Stomach (tissue), 4 donors: ENCODE measurements at regions not wholly inside any gene's neighbourhood (a gene's known extent, or its start where the extent isn't known, plus 50 kb on each side); places are given as distances from the start of the nearest gene placed in this dataset.

ENCODE experiments used
- POLR2A ChIP-seq, 4 donors: fragments of 450-650 bp; IDR thresholded peaks; one replicate each; pipeline ENCODE4 v1.6.1; 2016; ENCODE audit warnings: antibody characterized with exemption in 4 of 4, control low read depth in 2 of 4, mild to moderate bottlenecking in 1 of 4, moderate library complexity in 1 of 4
- POLR2AphosphoS5 ChIP-seq, 3 donors: sonication (generic); formaldehyde crosslinking; IDR thresholded peaks; one replicate each; pipeline ENCODE4 v1.6.1; 2016; ENCODE audit warnings: antibody characterized with exemption in 3 of 3

DNA sequence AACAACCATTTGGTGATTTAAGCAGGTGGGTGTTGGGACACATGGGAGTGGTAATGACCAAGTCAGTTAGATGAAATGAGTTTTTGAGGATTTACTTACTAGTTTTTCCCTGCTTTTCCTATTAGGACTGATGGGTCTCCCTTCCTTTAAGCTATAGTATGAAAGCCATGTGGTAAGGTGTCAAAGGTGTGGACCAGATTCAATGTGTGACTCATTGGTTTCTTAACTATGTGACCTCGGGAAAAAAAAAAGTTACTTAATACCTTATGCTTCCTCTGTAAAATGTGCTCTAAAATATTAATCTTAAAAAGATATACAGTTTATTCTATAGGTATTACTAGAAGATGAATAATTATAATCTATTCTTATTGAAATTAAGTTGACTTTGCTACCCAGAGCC, 93.7 kb downstream of the DUSP10 start:
- TF ChIP-seq POLR2AphosphoS5 (IDR thresholded peaks at IDR 0.05), result no peak
- no peak for TF ChIP-seq POLR2A (IDR thresholded peaks at IDR 0.05)
